ENCODE measurements at regions not wholly inside any gene's neighbourhood (a gene's known extent, or its start where the extent isn't known, plus 50 kb on each side); places are given as distances from the start of the nearest gene placed in this dataset.

DNA sequence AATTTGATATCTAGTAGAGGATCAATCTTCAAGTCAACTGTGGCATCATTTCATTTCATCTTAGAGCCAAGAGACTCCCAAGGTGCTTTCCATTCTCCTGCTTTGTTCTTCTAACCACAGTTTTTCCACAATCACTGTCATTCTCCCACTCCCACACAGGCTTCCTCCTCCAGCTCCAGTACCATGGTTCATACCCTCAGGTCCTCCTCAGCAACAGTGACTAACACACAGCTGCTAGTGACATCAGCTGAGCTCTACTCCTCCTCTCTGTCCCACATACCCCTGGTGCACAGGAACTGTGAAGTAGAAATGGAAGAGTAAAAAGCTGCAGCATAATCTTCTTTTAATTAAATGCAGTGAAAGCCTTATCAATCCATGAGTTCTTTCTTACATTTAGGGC lies 200.2 kb upstream of the DPH6 start:
- TF ChIP-seq CTCF (IDR thresholded peaks at IDR 0.05; ENCODE audit: poor library complexity, severe bottlenecking) = no peak
- no peak for TF ChIP-seq MXI1 (conservative IDR thresholded peaks at IDR 0.05; ENCODE audit: poor library complexity, severe bottlenecking)
- TF ChIP-seq, protein P1, sequence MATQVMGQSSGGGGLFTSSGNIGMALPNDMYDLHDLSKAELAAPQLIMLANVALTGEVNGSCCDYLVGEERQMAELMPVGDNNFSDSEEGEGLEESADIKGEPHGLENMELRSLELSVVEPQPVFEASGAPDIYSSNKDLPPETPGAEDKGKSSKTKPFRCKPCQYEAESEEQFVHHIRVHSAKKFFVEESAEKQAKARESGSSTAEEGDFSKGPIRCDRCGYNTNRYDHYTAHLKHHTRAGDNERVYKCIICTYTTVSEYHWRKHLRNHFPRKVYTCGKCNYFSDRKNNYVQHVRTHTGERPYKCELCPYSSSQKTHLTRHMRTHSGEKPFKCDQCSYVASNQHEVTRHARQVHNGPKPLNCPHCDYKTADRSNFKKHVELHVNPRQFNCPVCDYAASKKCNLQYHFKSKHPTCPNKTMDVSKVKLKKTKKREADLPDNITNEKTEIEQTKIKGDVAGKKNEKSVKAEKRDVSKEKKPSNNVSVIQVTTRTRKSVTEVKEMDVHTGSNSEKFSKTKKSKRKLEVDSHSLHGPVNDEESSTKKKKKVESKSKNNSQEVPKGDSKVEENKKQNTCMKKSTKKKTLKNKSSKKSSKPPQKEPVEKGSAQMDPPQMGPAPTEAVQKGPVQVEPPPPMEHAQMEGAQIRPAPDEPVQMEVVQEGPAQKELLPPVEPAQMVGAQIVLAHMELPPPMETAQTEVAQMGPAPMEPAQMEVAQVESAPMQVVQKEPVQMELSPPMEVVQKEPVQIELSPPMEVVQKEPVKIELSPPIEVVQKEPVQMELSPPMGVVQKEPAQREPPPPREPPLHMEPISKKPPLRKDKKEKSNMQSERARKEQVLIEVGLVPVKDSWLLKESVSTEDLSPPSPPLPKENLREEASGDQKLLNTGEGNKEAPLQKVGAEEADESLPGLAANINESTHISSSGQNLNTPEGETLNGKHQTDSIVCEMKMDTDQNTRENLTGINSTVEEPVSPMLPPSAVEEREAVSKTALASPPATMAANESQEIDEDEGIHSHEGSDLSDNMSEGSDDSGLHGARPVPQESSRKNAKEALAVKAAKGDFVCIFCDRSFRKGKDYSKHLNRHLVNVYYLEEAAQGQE (IDR thresholded peaks at IDR 0.05; ENCODE audit: borderline replicate concordance) = no peak
- TF ChIP-seq SMC3 (conservative IDR thresholded peaks at IDR 0.05; ENCODE audit: poor library complexity) = no peak
- no peak for TF ChIP-seq RAD21 (conservative IDR thresholded peaks at IDR 0.05)
- TF ChIP-seq EZH2 (IDR thresholded peaks at IDR 0.05; ENCODE audit: borderline replicate concordance, insufficient read depth, low read length, poor library complexity, severe bottlenecking) = no peak
- H4K20me1 ChIP-seq (ENCODE audit: insufficient read depth) = no peaks in the 10 kb centered on the region
- no peak overlapping the region for H3K9ac ChIP-seq (ENCODE audit: low read length)
- no peaks in the 10 kb centered on the region for H3K79me2 ChIP-seq (replicated peaks; ENCODE audit: insufficient read depth, low read length)
- H3K4me2 ChIP-seq (ENCODE audit: low read length) = no peak overlapping the region
- no peak overlapping the region for H3K4me3 ChIP-seq (ENCODE audit: low read length)
- no peaks in the 10 kb centered on the region for H3K9me2 ChIP-seq (ENCODE audit: insufficient read depth, low read length)
- no peaks in the 10 kb centered on the region for H3K36me3 ChIP-seq (ENCODE audit: insufficient read depth, low read length)
- H3K9me3 ChIP-seq (ENCODE audit: low read length) = no peaks in the 10 kb centered on the region
- no peak overlapping the region for H3K27ac ChIP-seq (ENCODE audit: low read length)
- no peaks in the 10 kb centered on the region for H3K27me3 ChIP-seq (ENCODE audit: insufficient read depth, low read depth, low read length)
- no peaks in the 10 kb centered on the region for H3F3A ChIP-seq (ENCODE audit: insufficient read depth, low read length, poor library complexity, severe bottlenecking)
- H2AFZ ChIP-seq (ENCODE audit: low read depth, low read length) = no peak overlapping the region

- Histone ChIP-seq H3K4me2 (ENCODE audit: low read length) (no peak overlapping the region), H2AFZ (ENCODE audit: low read depth, low read length) (no peak overlapping the region), H3K36me3 (ENCODE audit: insufficient read depth, low read length) (no peaks in the 10 kb centered on the region), H3K27ac (ENCODE audit: low read length) (no peak overlapping the region), H3F3A (ENCODE audit: insufficient read depth, low read length, poor library complexity, severe bottlenecking) (no peaks in the 10 kb centered on the region), H3K79me2 (replicated peaks; ENCODE audit: insufficient read depth, low read length) (no peaks in the 10 kb centered on the region), H3K9ac (ENCODE audit: low read length) (no peak overlapping the region), H3K9me2 (ENCODE audit: insufficient read depth, low read length) (no peaks in the 10 kb centered on the region), H3K4me3 (ENCODE audit: low read length) (no peak overlapping the region), H3K9me3 (ENCODE audit: low read length) (no peaks in the 10 kb centered on the region), H3K27me3 (ENCODE audit: insufficient read depth, low read depth, low read length) (no peaks in the 10 kb centered on the region), H4K20me1 (ENCODE audit: insufficient read depth) (no peaks in the 10 kb centered on the region)
- no peak for TF ChIP-seq RAD21 (conservative IDR thresholded peaks at IDR 0.05)
- no peak for TF ChIP-seq TAF1 (IDR thresholded peaks at IDR 0.05; ENCODE audit: low read depth)
- no peak for TF ChIP-seq EP300 (conservative IDR thresholded peaks at IDR 0.05; ENCODE audit: poor library complexity, severe bottlenecking)
- no peak for TF ChIP-seq MXI1 (conservative IDR thresholded peaks at IDR 0.05; ENCODE audit: poor library complexity, severe bottlenecking)
- TF ChIP-seq CTCF (IDR thresholded peaks at IDR 0.05; ENCODE audit: poor library complexity, severe bottlenecking) = no peak
- no peak for TF ChIP-seq SMC3 (conservative IDR thresholded peaks at IDR 0.05; ENCODE audit: poor library complexity)
- TF ChIP-seq EZH2 (IDR thresholded peaks at IDR 0.05; ENCODE audit: borderline replicate concordance, insufficient read depth, low read length, poor library complexity, severe bottlenecking) = no peak
- TF ChIP-seq POLR2AphosphoS5 (IDR thresholded peaks at IDR 0.05) = no peak
- TF ChIP-seq, protein P1 (IDR thresholded peaks at IDR 0.05; ENCODE audit: borderline replicate concordance) = no peak
Measured at GRCh38 chr15:35748105-35748504, 202.1 kb upstream of the DPH6 start.

All from neural cell (in vitro differentiated cells).